SK-N-SH (cell line): ENCODE measurements at regions not wholly inside any gene's neighbourhood (a gene's known extent, or its start where the extent isn't known, plus 50 kb on each side); places are given as distances from the start of the nearest gene placed in this dataset.

Source experiments
- CHD2 ChIP-seq: fragments of 150-350 bp; IDR thresholded peaks from 2 replicates; pipeline ENCODE4 v1.6.1; 2018; ENCODE audit warnings: low read length; ENCODE audit not compliant: partially characterized antibody
- EP300 ChIP-seq, 2 experiments: IDR thresholded peaks; 2 replicates each; pipeline versions ENCODE4 v1.4.0 to v1.6.1; 2012; ENCODE audit warnings: borderline replicate concordance in 1 of 2, low read depth in 1 of 2, low read length in 1 of 2
- NRF1 ChIP-seq: IDR thresholded peaks from 2 replicates; pipeline ENCODE4 v1.6.1; 2012; ENCODE audit warnings: low read depth, mild to moderate bottlenecking, low read length
- RFX5 ChIP-seq: IDR thresholded peaks from 2 replicates; pipeline ENCODE4 v1.6.1; 2012; ENCODE audit warnings: mild to moderate bottlenecking, improper control_type of control experiment, low read length
- SIN3A ChIP-seq: IDR thresholded peaks from 2 replicates; pipeline ENCODE4 v1.6.1; 2012; ENCODE audit warnings: low read depth, mild to moderate bottlenecking, low read length, moderate library complexity, borderline replicate concordance
- TAF1 ChIP-seq: IDR thresholded peaks from 2 replicates; pipeline ENCODE4 v1.6.1; 2012; ENCODE audit warnings: low read depth, mild to moderate bottlenecking, low read length, moderate library complexity, borderline replicate concordance
- TCF12 ChIP-seq: IDR thresholded peaks from 2 replicates; pipeline ENCODE4 v1.4.0; 2012
- TF ChIP-seq, protein P1 (sequence below): fragments of 200-600 bp; sonication (generic); IDR thresholded peaks from 2 replicates; pipeline ENCODE4 v1.6.1; 2017; ENCODE audit warnings: antibody characterized with exemption, mild to moderate bottlenecking, moderate library complexity
- TF ChIP-seq, protein P2 (sequence below): IDR thresholded peaks from 2 replicates; pipeline ENCODE4 v1.6.1; 2012; ENCODE audit warnings: mild to moderate bottlenecking, low read depth, low read length, moderate library complexity
- TF ChIP-seq, protein P3 (sequence below): IDR thresholded peaks from 2 replicates; pipeline ENCODE4 v1.4.0; 2012; ENCODE audit warnings: low read depth, borderline replicate concordance

DNA sequence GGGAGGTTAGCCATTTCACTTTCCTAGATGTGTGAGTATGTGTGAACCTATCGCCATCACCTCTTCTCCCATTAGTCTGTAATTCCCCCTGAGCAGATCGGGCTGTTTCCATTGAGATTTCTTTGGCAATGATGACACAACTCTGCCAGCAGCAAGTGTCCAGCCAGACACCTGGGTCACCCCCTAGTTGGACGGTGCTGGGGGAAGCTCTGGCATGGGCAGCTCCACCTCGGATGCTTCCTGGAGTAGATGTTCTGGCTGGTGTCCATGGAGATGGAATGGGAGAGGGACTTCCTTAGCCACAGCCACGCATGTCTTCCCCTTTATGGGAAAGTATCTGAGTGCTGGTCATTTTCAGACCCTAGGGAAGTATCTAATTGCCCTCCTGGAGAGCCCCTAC, 247.9 kb upstream of the RPL38 start:
- TF ChIP-seq, protein P1, sequence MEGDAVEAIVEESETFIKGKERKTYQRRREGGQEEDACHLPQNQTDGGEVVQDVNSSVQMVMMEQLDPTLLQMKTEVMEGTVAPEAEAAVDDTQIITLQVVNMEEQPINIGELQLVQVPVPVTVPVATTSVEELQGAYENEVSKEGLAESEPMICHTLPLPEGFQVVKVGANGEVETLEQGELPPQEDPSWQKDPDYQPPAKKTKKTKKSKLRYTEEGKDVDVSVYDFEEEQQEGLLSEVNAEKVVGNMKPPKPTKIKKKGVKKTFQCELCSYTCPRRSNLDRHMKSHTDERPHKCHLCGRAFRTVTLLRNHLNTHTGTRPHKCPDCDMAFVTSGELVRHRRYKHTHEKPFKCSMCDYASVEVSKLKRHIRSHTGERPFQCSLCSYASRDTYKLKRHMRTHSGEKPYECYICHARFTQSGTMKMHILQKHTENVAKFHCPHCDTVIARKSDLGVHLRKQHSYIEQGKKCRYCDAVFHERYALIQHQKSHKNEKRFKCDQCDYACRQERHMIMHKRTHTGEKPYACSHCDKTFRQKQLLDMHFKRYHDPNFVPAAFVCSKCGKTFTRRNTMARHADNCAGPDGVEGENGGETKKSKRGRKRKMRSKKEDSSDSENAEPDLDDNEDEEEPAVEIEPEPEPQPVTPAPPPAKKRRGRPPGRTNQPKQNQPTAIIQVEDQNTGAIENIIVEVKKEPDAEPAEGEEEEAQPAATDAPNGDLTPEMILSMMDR = no peak
- TF ChIP-seq, protein P2, sequence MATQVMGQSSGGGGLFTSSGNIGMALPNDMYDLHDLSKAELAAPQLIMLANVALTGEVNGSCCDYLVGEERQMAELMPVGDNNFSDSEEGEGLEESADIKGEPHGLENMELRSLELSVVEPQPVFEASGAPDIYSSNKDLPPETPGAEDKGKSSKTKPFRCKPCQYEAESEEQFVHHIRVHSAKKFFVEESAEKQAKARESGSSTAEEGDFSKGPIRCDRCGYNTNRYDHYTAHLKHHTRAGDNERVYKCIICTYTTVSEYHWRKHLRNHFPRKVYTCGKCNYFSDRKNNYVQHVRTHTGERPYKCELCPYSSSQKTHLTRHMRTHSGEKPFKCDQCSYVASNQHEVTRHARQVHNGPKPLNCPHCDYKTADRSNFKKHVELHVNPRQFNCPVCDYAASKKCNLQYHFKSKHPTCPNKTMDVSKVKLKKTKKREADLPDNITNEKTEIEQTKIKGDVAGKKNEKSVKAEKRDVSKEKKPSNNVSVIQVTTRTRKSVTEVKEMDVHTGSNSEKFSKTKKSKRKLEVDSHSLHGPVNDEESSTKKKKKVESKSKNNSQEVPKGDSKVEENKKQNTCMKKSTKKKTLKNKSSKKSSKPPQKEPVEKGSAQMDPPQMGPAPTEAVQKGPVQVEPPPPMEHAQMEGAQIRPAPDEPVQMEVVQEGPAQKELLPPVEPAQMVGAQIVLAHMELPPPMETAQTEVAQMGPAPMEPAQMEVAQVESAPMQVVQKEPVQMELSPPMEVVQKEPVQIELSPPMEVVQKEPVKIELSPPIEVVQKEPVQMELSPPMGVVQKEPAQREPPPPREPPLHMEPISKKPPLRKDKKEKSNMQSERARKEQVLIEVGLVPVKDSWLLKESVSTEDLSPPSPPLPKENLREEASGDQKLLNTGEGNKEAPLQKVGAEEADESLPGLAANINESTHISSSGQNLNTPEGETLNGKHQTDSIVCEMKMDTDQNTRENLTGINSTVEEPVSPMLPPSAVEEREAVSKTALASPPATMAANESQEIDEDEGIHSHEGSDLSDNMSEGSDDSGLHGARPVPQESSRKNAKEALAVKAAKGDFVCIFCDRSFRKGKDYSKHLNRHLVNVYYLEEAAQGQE = no peak
- TF ChIP-seq NRF1 (no peak), TAF1 (no peak), SIN3A (no peak), EP300 (IDR thresholded peaks at IDR 0.05; ENCODE audit: borderline replicate concordance in 1 of 2, low read depth in 1 of 2, low read length in 1 of 2) (no peak), TCF12 (no peak), CHD2 (no peak), RFX5 (no peak)
- TF ChIP-seq, protein P3, sequence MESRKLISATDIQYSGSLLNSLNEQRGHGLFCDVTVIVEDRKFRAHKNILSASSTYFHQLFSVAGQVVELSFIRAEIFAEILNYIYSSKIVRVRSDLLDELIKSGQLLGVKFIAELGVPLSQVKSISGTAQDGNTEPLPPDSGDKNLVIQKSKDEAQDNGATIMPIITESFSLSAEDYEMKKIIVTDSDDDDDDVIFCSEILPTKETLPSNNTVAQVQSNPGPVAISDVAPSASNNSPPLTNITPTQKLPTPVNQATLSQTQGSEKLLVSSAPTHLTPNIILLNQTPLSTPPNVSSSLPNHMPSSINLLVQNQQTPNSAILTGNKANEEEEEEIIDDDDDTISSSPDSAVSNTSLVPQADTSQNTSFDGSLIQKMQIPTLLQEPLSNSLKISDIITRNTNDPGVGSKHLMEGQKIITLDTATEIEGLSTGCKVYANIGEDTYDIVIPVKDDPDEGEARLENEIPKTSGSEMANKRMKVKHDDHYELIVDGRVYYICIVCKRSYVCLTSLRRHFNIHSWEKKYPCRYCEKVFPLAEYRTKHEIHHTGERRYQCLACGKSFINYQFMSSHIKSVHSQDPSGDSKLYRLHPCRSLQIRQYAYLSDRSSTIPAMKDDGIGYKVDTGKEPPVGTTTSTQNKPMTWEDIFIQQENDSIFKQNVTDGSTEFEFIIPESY = no peak
